Stimulated activated CD4-positive, alpha-beta T cell treated with anti-CD3 and anti-CD28 coated beads, Interleukin-1b, Interleukin-23, amount 100 ng/mL, for 48 hours (primary cell): ENCODE measurements at regions not wholly inside any gene's neighbourhood (a gene's known extent, or its start where the extent isn't known, plus 50 kb on each side); places are given as distances from the start of the nearest gene placed in this dataset.

Source experiments
- DNase-seq: peaks from one replicate; pipeline ENCODE4 v3.0.0-alpha.2; 2020

DNA sequence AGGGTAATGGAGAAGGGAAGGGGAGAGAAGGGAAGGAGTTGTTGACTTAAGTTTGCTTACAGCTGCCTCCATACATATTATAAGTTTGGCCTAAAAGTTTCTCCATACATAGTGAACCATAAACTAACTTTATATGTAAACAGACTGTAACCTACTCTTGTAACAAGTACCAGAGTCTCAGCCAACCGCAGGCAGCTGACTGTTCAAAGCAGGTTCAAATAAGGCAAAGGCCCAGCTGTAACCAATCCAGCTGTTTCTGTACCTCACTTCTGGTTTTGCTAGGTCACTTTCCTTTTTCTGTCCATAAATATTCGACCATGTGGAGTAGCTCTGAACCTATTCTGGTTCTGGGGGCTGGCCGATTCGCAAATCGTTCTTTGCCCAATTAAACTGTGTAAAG lies 591.2 kb downstream of the INSC start:
- DNase-seq: no peak

DNA sequence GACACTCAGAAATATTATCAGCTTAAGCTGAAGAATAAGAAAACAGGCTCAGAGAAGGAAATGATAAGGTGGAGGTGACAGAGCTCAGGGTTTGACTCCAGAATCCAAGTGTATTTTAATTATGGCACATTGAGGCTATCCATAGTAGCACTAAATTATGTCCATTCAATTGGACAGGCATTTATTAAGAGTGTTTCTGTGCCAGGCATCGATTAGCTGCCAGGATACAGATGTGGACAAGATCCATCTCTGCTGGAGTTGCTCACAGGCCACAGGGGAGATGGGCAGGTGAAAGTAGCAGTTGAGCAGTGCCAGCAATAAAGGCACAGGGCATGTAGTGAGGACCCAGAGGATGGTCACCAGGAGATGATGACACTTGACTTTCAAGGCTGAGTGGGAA lies 592.5 kb downstream of the INSC start:
- DNase-seq: no peak

DNA sequence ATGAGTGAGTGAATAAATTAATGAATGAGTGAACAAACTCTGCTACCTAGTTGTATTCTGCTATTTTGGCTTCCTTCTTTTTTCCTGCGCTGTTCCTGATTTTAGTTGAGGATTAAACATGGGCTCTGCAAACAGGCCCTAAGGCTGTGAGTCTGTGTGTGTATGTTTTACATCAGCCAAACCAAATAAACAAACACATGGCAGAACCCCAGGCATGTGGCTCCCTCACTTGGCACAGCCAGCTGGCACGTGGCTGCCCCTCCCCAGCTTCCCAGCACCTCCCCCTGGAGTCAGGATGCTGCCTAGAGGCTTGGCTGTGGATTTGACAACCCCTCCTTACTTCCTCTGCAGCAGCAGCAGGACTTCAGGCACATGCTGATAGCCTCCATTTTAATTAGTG lies 593.2 kb downstream of the INSC start:
- no peak for DNase-seq

DNA sequence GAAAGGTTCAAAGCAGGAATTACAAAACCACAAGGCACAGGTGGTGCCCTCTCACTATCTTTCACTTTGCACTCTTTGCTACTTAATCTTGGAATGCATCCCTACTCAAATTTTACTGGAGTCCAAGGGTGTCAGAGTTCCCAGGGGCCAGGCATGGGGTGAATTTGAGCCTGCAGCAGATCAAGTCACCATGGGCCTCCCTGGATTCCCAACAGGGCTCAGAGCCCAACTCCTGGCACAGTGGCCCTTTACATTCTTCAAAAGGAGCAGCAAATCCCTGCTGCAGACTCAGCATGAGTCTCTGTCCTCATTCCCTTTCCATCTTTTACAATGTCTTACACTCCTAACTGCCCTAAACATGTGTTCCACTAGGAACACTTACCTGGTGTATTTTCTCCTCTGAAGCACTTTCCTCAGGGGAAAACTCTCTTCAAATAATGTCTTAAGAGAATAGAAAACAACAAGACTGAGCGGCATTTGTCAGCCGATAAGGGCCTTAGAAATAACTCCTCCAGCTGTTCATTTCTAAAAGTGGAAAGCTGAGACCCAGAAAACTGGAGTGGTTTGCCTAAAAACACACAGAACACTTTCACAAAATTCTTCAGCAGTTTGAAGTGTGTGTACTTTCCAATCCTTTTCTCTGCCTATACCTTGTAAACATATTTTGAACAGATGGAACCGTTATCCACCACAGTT lies 596.0 kb downstream of the INSC start:
- no peak for DNase-seq

DNA sequence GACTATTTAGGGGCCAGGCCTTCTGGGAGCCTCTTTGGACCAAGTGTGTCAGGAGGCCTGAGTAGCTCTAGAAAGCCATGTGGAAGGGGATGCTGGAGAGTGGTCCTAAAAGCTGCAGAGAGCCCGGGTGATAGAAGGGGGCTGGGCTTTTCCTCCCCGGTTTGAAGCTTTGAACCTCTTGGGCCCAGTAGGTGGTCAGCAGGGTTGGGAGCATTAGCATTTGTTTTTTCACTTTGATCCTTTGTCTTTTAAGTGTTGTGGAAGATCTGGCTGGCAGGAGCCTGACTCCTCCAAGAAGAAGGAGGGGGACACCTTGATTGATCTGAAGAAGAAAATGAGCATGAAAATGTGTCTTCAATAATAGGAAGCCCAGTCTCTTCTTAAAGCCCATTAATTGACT lies 596.6 kb downstream of the INSC start:
- DNase-seq: no peak

DNA sequence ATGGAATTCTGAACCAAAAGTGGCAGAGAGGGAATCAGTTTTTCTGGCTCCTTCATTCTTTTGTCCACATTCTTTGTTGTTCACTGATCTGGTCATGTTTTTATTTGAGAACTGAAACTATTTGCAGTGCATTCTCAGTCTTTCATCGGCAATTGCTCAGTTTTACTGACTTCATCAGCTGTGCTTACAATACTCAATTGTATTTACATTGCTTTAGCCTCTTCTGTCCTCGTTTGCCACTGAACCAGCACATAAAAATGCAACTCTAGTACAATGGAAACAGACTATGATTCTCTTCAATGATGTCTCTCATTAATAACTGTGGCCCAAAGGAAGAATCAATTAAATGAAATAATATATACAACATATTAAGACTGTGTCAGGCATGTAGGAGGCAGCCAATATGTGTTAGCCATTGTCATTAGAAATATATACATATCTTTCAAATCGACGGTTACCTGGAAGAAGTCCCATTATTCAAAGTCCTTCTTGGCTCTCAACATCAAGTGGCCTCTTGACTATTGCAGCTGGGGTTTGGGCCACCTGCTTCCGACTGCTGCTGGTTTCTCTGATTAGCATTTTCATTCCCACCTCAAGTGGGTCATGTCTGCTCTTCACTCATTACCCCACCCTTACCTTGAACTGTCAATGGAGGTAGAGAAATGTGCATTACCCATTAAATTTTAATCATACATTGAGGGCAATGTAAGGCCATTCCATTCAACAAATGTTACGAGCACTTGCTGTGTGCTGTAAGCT lies 600.1 kb downstream of the INSC start:
- no peak for DNase-seq

DNA sequence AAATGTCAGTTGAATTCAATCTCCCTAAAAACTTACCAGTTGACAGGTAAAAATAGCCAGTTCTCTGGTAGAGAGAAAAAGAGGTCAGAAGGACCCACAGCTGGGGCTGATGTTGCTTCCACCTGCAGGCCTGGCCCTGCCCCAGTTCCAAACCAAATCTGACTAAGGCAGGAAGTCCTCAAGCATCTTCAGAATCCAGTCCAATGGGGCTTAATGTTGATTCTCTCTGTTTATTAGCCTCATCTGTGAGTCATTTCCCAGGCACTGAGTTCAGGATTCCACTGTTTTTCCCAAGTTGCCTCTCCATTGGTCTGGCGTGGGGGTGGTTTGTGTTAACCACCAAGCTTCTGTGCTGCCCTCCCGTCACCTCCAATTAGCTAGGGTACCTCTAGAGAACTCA lies 601.8 kb downstream of the INSC start:
- no peak for DNase-seq

DNA sequence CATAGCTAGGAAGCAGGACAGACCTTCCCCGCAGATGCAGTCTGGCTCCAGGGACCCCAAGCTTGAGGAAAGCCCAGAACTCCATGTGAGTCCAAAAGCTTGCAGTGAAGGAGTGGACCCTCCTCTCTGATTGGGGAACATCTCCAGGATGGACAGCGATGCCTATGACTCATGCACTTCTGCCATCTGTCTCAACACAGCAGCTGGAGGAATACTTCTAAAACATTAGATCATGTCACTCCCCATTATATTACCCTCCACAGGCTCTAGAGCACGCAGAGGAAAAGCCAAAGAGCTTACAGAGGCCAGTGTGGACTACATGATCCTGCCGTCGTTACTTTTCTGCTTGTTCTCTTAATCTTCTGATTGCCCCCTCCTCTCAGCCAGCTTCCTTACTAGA lies 605.7 kb downstream of the INSC start:
- DNase-seq: no peak

DNA sequence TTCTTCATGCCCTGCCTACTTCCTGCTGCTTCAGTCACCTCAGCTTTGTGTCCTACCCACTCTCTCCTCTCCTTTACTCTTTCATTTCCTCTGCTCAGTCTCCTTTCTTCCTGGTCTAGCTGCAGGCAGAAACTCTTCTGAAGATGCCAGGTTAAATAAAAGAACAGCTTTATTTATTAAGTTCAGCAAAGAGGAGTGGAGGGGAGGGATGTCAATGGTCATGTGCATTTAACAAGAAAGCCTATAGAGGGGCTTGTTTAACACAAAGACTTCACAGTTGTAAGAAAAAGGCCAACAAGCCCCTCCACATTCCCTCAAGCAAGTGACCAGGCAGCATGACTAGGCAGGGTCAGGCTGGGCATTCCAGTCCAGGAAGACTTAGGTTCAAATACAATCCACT lies 609.2 kb downstream of the INSC start:
- no peak for DNase-seq

DNA sequence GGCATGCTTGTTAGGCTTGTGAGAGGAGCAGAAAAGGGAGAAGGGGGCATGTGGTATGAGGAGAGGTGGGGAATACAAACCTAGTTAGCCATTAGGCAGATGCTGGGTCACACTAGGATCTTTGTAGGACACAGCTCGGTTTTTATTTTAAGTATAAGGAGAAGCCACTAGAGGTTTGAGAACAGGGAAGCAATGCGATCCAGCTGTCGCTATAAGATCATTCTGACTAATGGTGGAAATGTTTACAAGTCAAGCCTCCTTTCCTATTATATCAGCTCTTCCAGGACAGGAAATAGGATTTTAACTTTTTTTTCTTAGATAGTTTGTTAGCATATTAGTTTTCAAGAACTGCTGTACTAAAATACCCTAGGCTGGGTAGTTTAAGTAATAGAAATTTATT lies 609.9 kb downstream of the INSC start:
- no peak for DNase-seq

DNA sequence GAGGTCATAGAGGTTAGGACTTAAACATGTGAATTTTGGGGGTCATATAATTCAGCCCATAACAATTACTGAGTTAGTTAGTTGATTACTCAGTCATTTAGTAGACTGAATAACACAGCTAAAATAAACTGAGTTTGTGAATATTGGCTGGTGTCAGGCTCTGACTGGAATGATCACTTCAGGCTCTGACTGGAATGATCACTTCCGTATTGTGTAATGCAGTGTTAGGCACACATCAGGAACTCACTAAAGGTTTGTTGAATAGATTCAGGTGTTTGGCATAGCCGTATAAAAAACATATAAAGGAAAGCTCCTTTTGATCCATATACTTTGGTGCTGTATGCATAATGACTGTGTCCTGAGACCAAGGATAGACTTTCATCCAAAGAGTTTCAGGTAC lies 610.5 kb downstream of the INSC start:
- DNase-seq: no peak

DNA sequence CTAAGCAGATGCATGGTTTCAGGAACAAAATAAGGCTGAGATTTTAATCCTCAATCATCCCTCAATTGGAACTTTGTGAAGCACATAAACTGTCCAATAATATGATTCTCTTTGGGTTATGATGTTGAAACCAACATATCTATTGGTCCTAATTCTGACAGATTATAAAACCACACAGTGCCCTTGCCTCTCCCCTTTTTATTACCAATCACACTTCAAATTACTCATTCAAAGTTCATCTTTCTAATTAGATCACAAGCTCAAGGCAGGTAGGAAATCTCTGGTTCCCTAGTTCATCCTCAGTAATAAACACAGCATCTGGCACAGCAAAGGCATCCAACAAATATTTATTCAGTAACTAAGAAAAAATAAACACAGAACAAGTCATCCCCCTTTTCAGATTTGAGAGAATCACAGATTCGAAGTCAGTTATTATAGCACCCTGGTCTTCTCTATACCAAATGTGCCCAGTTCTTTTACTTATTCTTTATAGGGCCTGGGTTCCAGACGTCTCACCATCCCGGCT lies 611.6 kb downstream of the INSC start:
- no peak for DNase-seq

DNA sequence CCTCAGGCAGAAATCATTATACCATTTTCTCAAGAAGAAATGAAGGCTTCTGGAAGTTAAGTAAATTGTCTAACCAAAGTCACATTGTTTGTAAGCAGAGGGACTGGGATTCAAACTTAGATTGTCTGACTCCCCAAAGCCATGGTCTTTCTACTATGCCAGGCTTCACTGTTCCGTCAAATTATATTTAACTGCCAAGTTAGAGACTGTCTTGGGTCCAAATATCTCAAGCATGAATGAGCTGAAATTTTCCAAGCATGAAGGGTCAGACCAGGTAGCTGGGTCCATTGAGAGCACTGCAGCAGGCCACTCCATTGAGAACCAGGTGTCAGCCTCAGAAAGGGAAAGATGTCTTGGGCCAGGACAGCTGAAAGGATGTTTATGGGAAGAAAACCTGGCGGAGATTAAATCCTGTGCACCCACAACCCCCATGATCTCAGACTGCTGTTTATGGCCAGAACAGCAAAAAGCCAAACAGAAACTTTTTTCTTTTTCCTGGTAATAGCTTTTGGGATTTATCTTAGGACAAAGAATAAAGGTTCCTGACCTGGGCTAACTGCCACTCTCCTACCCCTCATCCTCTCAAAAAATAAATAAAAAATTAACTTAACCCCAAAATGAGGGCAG lies 612.3 kb downstream of the INSC start:
- DNase-seq: no peak

DNA sequence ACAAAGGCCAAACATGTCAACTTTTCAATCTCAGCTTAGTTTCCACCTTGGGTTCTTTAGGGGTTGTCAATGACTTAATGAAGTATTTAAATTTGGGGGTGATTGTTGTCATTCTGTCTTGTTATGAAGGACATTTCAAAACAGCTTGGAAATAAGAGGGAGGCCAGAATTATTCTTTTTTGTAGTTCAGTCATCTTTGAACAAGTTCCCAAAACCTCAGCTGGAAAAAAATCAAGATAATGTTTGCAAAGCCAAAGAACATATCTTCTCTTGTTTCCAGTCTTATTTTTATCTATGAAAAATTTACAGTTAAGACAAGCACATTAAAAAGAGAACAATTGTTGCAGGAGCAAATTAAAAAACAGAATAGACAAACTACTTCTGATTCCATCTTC lies 612.8 kb downstream of the INSC start:
- no peak for DNase-seq

DNA sequence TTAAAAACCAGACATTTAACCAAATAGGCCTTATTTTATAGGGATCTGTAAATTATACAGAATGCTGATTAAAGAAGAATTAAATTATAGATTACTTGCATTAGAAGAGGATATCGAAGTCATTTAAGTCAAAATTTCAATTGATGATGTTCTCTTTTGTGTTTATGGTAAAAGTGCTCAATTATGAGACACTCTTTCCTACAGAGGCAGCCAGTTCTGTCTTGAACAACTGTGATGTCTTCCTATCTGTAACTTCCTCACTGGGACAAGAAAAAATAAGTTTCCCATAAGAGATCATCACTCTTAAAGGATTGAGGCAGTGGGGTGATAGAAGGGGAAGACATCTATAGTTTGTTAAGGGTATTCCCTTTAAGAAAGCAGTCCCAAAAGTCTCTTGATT lies 613.5 kb downstream of the INSC start:
- DNase-seq: no peak

DNA sequence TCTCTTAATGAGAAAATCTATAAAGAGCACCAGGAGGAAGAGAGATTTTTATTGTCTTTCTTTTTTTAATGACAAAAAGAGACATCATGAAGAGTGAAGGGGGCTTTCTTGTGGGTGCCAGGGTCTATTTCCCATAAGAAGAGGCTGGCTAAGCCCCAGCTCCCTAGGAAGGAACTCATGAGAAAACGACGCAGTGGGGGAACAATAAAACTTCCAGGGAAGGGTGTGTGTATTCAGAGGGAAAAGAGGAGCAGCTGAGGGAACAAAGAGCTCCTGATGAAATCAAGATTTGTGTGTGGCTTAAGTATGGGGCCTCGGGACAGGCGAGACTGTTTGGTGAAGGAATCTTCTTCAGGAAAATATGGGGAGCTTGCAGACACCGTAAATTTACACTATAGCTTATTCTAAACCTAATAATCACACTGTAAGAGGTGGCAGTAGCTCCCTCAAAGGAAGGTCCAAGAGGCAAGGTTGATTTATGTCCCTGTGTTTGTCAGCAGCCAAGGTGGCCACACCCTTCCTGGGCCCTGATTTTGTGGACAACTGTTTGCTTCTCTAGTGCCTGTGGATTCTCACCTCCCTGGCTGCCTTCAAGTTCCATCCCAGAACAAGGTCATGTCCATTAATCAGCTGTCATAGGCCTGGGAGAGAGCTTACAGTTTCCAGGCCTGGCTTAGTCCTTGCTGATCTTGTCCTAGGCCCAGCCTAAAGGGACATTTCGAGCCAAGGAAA lies 615.7 kb downstream of the INSC start:
- DNase-seq: no peak

DNA sequence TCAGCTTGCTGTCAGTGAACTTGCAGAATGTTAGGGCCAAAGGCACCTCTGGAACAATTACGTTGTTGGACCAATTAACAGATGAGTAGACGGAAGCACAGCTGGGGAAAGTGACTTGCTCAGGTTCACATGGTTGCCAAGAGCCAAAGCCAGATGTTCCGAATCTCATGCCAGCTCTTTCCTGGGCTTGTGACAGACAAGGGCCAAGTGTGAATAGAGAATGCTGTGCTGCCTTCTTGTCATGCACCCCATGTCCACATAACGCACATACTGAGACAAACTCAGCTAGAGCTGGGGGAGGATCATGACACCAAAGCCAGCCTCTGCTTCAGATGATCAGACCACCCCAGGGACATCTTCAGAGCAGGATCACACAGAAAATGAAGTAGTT lies 616.3 kb downstream of the INSC start:
- no peak for DNase-seq

DNA sequence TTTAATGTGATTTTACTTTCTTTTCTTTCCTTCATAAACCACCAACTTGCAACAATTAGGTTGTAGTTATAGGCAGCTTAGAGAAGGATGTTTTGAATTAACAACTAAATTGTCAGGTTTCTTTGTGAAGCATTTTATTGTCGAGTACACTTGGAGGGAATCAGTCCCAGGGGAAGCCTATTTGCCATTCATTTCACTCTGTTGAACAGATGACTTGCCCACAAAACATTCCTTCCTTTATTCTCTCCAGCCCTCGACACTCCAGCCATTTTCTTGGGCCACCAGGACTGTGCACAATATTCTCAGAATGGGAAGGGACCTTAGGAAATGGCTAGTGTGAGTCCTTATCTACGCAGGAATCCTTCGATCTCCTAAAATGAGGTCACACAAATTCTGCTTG lies 620.6 kb downstream of the SOX6 start:
- DNase-seq: no peak

DNA sequence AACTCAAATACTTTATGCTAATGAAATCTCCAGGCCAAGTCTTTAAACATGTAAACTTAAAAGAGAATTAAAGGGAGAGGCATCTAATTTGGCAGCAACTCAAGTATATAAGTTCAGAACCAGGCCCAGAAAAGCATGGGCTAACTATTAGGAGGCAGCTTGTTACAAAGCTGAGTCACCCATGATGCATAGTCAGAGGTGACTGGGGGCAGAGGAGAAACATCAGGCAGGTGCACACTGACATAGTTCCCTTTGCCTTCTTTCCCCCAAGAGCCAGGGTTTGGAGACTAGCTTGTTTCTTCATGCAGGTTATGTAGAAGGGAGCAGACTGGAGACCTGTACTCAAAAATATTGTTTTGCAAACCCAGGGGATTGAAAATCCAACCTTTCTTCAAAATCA lies 619.0 kb downstream of the SOX6 start:
- DNase-seq: no peak

DNA sequence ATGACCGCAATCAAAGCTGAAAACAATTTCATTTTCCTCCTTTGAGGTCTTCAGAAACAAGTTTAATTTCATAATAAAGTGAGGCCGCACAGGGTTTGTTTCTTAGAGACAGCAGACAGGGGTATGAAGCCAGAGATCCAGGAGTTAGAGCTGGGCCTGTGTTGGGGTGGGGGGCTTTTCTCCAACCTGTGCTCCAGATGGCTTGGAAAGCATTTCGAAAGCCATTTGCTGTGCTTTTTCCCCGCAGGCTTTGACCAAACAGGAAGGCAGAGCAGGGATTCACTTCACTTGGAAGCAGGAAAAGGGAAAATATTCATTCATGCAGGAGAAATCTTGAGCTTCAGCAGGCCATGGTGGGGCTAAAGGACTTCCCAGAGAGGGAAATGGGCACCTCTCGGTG lies 617.4 kb downstream of the SOX6 start:
- DNase-seq: no peak

DNA sequence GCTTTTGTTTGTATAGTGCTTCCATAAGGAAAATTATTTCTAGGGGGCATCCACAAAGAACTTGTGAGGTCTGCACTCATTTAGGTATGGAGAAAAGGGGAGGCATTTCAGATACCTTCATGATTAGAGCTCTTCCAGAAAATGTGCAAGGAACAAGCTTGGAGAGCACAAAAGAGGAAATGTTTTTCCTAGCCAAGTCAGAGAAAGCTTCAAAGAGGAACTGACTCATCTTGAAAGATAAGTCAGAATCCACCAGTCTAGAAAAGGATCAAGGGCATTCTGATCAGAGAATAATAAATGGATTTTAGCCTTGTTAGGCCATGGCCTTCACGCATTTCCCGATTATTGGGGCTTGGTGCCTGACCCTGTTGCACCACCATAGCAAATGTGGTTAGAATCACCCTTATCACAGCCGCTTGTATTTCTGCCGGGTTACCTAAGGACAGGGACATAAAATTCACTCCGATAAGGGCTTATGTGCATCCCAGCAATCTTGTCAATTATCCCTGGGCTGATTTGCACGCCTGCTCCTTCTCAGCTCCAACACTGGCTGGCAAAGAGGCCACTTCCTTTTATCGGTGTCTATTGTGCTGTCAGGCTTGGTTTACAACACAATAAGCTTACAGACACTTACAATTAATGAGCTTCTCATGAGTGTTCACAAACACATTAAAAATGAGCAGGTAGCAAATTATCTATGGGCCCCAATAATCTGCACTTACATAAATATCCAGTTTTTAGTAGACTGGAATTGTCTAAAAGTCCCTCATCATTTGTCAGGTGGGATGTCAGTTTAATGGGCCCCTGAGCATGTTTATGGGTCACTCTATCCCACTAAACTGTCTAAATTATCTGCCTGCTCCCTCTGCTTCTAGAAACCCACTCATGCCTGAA lies 613.5 kb downstream of the SOX6 start:
- DNase-seq: no peak

DNA sequence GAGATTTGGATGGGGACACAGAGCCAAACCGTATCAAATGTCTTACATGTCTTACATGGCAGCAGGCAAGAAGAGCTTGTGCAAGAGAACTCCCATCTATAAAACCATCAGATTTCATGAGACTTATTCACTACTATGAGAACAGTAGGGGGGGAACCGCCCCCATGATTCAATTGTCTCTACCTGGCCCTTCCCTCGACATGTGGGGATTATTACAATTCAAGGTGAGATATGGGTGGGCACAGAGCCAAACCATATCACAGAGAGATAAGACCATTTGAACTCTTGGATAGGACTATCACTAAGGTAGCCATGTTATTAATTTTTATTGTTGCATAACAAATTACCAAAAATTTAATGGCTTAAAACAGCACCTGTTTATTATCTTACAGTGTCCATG lies 611.7 kb downstream of the SOX6 start:
- no peak for DNase-seq
